ENCODE measurements at regions not wholly inside any gene's neighbourhood (a gene's known extent, or its start where the extent isn't known, plus 50 kb on each side); places are given as distances from the start of the nearest gene placed in this dataset.

GRCh38 chr5:39850291-39850690, 425.5 kb upstream of the DAB2 start:
- in situ Hi-C loops (cut with MboI; ENCODE audit: low sequenced_read_pairs) = no loop called here

DNA sequence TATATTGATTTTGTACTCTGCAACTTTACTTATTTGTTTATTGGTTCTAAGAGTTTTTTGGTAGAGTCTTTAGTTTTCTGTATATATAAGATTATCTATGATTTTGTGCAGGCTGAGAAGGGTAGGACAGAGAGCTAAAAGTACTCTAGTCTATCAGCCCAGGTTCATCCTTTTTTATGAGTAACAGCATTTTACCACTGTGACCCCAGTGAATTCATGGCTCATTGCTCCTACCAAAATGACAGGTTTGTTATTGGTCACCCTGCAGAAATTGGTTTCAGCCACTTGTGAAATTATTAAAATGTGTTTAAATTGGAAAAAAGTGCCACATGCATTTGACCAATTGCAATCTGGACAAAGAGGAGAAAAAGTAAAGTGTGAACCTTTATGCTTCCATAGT, 421.4 kb upstream of the DAB2 start:
- in situ Hi-C loops (cut with MboI; ENCODE audit: low sequenced_read_pairs) = no loop called here

GRCh38 chr5:39843767-39844166, 419.0 kb upstream of the DAB2 start:
- in situ Hi-C loops (cut with MboI; ENCODE audit: low sequenced_read_pairs) = no loop called here

- in situ Hi-C loops (cut with MboI; ENCODE audit: low sequenced_read_pairs) = no loop called here
These were observed 410.6 kb upstream of the DAB2 start for GRCh38 chr5:39835371-39835770.

- in situ Hi-C loops (cut with MboI; ENCODE audit: low sequenced_read_pairs) = no loop called here
These were observed 404.7 kb upstream of the DAB2 start for GRCh38 chr5:39829441-39829840.

GRCh38 chr5:39826051-39826450, 401.3 kb upstream of the DAB2 start:
- in situ Hi-C loops (cut with MboI; ENCODE audit: low sequenced_read_pairs) = no loop called here

DNA sequence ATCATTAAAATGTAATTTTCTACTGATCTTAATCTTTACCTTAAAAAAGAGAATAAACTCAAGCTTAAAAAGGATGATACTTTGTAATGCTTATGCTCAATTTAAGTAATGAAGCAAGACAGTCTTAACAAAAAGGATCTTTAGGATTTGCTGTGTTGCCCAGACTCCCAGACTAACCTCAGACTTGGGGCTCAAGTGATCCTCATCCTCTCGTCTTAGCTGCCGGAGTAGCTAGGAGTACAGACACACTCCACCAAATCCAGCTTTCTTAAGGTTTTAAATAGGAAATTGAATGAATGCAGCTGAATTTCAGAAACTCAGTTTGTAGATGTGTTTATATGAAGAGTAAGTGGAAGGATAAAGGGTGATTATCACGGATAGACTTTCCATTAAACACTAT, 400.5 kb upstream of the DAB2 start:
- in situ Hi-C loops (cut with MboI; ENCODE audit: low sequenced_read_pairs) = no loop called here

DNA sequence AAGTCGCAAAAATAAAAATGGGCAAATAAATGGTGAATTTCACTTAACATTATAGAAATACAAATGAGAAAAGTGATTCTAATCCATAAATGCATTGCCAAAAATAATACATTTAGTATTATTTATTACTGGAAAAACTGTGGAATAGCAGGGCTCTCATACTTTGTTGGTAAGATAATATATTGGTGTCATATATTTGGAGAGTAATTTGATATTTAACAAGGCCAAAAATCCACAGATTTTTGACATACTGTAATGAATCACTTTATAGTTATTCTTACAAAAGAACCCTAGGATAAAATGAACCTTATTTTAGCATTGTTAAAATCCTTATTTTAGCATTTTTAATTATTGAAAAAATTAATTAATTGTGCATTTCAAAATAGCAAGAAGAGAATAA, 397.2 kb upstream of the DAB2 start:
- in situ Hi-C loops (cut with MboI; ENCODE audit: low sequenced_read_pairs) = no loop called here

DNA sequence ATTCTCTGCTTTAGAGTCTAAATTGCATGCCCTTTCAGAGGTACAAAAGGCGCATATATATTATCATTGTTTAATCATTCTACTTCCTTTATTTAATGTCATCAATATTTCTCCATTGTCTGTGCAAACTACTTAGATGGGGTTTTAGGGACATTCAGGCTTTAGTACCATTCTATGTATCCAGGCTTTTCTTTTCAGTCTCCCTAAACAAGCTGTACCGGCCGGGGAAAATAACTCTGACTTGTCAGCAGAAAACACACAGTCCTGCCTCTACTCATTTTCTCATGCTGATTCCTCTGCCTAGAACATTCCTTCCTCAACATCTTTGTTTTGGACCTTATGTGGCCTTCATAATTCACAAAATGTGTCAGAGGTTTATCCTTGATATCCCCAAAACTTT, 392.1 kb upstream of the DAB2 start:
- in situ Hi-C loops (cut with MboI; ENCODE audit: low sequenced_read_pairs) = no loop called here

GRCh38 chr5:39816156-39816845, 391.5 kb upstream of the DAB2 start:
- in situ Hi-C loops (cut with MboI; ENCODE audit: low sequenced_read_pairs) = no loop called here

DNA sequence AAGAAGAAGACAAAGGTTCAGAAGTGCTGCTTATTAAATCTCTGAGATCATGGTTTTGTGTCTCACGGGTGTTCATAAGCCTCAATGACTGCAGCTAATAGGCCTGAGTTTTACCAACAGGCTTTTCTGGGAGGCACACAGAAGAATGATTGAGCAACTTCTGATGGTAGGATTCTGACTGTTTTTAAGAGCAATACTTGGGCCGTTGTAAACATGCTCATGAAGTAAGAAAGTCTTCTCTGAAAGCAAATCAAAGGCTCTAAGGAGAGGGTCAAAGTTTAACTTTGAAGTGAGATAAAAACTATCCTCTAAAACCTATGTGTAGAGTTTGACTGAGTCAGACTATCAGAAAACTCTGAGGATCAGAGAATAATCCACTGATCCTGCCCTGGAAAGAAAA, 390.9 kb upstream of the DAB2 start:
- in situ Hi-C loops (cut with MboI; ENCODE audit: low sequenced_read_pairs) = no loop called here

GRCh38 chr5:39811381-39811780, 386.6 kb upstream of the DAB2 start:
- in situ Hi-C loops (cut with MboI; ENCODE audit: low sequenced_read_pairs) = no loop called here

GRCh38 chr5:39808656-39809055, 383.9 kb upstream of the DAB2 start:
- in situ Hi-C loops (cut with MboI; ENCODE audit: low sequenced_read_pairs) = no loop called here

DNA sequence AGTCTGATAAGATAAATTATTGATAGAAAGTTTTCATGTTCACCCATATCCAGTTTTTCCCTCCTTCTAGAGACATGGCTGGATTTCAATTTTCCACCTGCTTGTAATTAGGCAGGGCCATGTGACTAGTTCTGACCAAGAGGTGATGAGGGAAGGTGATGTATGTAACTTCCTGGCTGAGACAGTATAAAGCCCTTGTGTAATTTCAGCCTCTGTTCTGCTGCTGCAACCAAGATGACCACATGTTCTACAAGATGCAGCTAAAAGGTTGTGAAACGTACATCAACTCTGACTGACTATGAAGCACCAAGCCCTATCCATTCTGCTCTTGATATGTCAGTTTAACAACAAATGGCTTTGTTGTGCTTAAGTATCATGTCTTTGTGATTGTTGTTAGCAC, 376.5 kb upstream of the DAB2 start:
- in situ Hi-C loops (cut with MboI; ENCODE audit: low sequenced_read_pairs) = no loop called here

DNA sequence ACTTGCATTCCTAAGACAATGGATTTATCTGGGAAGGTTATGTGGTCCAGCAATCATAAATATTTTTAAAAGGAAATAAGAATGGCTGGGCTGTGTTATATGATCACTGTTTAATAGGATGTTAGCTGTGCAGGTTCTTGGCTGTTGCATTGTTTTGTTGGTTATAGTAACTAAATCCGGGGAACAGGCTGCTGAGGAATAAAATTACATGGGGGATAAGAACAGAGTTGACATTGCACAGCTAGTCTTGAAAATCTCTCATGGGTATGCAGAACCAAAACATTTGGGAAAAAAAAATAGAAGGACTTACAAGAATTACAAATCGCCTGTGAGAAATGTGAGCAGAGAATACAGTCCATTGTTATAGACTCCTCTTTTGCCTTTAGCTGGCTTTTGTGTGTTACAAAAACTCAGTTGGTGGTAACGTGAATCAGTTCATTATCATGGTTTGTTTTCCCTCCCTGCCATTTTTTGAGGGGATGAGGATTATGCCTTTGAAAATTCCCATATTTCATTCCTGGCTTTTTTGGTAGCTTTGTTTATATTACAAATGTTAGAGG, 375.3 kb upstream of the DAB2 start:
- in situ Hi-C loops (cut with MboI; ENCODE audit: low sequenced_read_pairs) = no loop called here

GRCh38 chr5:39799242-39799641, 374.5 kb upstream of the DAB2 start:
- in situ Hi-C loops (cut with MboI; ENCODE audit: low sequenced_read_pairs) = no loop called here

DNA sequence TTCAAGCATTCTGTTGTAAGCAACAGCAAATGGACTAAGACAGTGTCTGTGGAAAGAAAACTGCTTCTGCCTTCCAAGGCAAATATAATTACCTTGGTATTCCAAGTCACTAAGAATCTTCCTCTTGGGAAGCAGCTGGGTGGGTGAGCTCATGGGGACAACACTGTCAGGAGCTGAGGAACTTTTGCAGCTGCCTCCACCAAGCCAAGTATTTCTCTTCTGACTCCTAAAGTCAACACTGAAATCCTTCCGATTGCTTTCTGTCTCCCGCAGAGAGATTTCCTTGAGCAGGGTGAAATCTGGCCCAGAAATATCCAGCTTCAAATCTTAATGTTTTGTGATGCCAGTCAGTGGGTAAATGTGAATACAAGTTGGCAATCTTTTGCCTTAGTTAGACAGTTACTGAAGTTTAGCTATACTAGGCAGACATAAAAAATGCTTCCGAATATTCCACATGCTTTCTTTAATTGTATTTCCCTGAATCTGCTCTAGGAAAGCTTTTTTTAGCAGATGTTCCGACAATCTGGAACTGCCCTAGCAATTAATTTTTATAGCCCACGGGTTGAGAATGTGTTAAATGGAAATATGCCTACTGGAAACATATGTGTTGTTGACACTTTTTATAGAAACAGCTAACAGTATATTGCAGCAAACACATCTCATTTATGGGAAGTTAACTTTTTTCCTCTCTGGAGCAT, 369.9 kb upstream of the DAB2 start:
- in situ Hi-C loops (cut with MboI; ENCODE audit: low sequenced_read_pairs) = no loop called here

GRCh38 chr5:39785410-39785809, 360.6 kb upstream of the DAB2 start:
- in situ Hi-C loops (cut with MboI; ENCODE audit: low sequenced_read_pairs) = no loop called here

GRCh38 chr5:39783756-39784421, 359.1 kb upstream of the DAB2 start:
- in situ Hi-C loops (cut with MboI; ENCODE audit: low sequenced_read_pairs) = no loop called here

DNA sequence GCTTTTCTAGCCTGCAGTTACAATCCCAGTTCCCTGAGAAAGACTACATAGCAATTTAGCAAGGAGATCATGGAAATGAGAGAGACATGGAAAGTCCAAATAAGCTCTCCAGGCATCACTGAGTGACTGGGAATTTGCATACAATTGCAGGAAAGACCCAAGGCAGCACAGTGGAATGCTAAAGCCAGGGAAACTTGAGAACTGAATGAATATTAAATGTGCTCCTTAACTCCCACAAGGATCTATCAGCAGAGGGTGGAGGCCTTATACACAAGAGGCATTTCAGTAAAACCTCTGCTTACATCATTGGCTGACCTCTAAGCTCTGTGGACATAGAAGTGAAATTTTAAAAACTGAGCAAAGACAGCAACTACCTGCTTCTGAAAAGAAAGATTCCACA, 355.6 kb upstream of the DAB2 start:
- in situ Hi-C loops (cut with MboI; ENCODE audit: low sequenced_read_pairs) = no loop called here

DNA sequence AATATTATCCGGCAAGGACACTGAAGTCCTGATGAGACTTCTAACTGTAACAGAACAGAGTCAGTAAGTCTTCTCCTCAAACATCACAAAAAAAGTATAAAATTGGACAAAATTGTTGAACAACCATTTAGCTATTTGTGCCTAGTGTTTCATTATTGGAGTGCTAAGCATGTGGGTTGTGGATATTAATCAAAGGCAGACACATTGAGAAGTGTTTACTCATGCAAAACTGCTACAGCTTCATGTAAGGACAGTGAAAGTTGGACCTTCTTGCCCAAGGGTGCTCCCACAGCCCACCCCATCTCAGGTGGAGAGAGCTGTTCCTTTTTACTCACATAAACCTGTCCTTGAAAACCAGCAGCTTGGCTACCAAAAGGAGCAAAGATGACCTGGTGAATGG, 355.1 kb upstream of the DAB2 start:
- in situ Hi-C loops (cut with MboI; ENCODE audit: low sequenced_read_pairs) = no loop called here

GRCh38 chr5:39775797-39776365, 351.1 kb upstream of the DAB2 start:
- in situ Hi-C loops (cut with MboI; ENCODE audit: low sequenced_read_pairs) = no loop called here

Measured in HL-60/S4 treated with retinoic acid at 250 ng/mL for 4 days and 3 days (cell line).